Hepatocyte (in vitro differentiated cells): ENCODE measurements at regions not wholly inside any gene's neighbourhood (a gene's known extent, or its start where the extent isn't known, plus 50 kb on each side); places are given as distances from the start of the nearest gene placed in this dataset.

ENCODE experiments used
- DNase-seq: peaks from one replicate; pipeline ENCODE4 v3.0.0-alpha.2; 2016; ENCODE audit warnings: low spot score
- H2AFZ ChIP-seq: fragments of 200-600 bp; sonication (generic); 2 replicates; pipeline ENCODE4 v1.6.0; 2016; ENCODE audit warnings: antibody characterized with exemption, mild to moderate bottlenecking
- H3K27ac ChIP-seq: fragments of 200-600 bp; sonication (generic); 2 replicates; pipeline ENCODE4 v1.5.1; 2016; ENCODE audit warnings: mild to moderate bottlenecking
- H3K27me3 ChIP-seq: fragments of 200-600 bp; sonication (generic); 2 replicates; pipeline ENCODE4 v1.6.1; 2016
- H3K36me3 ChIP-seq: fragments of 200-600 bp; sonication (generic); replicated peaks from 2 replicates; pipeline ENCODE4 v1.5.1; 2016; ENCODE audit warnings: low read depth; ENCODE audit not compliant: insufficient read depth
- H3K4me1 ChIP-seq: fragments of 200-600 bp; sonication (generic); 2 replicates; pipeline ENCODE4 v1.5.1; 2016; ENCODE audit warnings: mild to moderate bottlenecking, moderate library complexity; ENCODE audit not compliant: insufficient read depth
- H3K4me2 ChIP-seq: fragments of 200-600 bp; sonication (generic); 2 replicates; pipeline ENCODE4 v1.6.0; 2016
- H3K4me3 ChIP-seq: fragments of 200-600 bp; sonication (generic); 2 replicates; pipeline ENCODE4 v1.5.1; 2016; ENCODE audit warnings: mild to moderate bottlenecking
- H3K79me2 ChIP-seq: fragments of 200-600 bp; sonication (generic); 2 replicates; pipeline ENCODE4 v1.6.0; 2017; ENCODE audit warnings: mild to moderate bottlenecking
- H3K9me2 ChIP-seq: fragments of 200-600 bp; sonication (generic); replicated peaks from 2 replicates; pipeline ENCODE4 v1.6.0; 2017; ENCODE audit warnings: mild to moderate bottlenecking; ENCODE audit not compliant: insufficient read depth
- H3K9me3 ChIP-seq: fragments of 200-600 bp; sonication (generic); 2 replicates; pipeline ENCODE4 v1.5.1; 2016; ENCODE audit warnings: low read depth, mild to moderate bottlenecking
- H4K20me1 ChIP-seq: fragments of 200-600 bp; sonication (generic); 2 replicates; pipeline ENCODE4 v1.6.0; 2016; ENCODE audit warnings: mild to moderate bottlenecking; ENCODE audit not compliant: insufficient read depth, poor library complexity, severe bottlenecking
- EZH2 ChIP-seq: fragments of 200-600 bp; sonication (generic); IDR thresholded peaks from 2 replicates; pipeline ENCODE4 v1.6.1; 2016; ENCODE audit warnings: antibody characterized with exemption, mild to moderate bottlenecking, borderline replicate concordance
- EZH2phosphoT487 ChIP-seq: fragments of 200-600 bp; sonication (generic); IDR thresholded peaks from one replicate; pipeline ENCODE4 v1.6.1; 2018; ENCODE audit warnings: antibody characterized with exemption, mild to moderate bottlenecking, low read depth, moderate library complexity; ENCODE audit not compliant: unreplicated experiment, severe bottlenecking
- WGBS: methylation state at CpG from one replicate; pipeline ENCODE4 v1.1.6; 2016; ENCODE audit warnings: low lambda C conversion rate; ENCODE audit errors: missing lambda C conversion rate; 5-methylcytosine and 5-hydroxymethylcytosine counted together
- TF ChIP-seq, protein P1 (sequence below): fragments of 200-600 bp; sonication (generic); IDR thresholded peaks from 2 replicates; pipeline ENCODE4 v1.5.1; 2016; ENCODE audit warnings: antibody characterized with exemption, mild to moderate bottlenecking; ENCODE audit not compliant: poor library complexity

- Histone ChIP-seq H3K27me3 (no peaks in the 10 kb centered on the region), H3K36me3 (no peaks in the 10 kb centered on the region), H3K4me3 (no peak overlapping the region), H4K20me1 (no peaks in the 10 kb centered on the region), H3K4me1 (no peaks in the 10 kb centered on the region), H3K9me3 (no peaks in the 10 kb centered on the region), H3K4me2 (no peak overlapping the region), H3K79me2 (no peaks in the 10 kb centered on the region), H3K27ac (no peak overlapping the region), H2AFZ (no peak overlapping the region), H3K9me2 (no peaks in the 10 kb centered on the region)
- DNase-seq, result no peak
- TF ChIP-seq EZH2phosphoT487 (no peak), EZH2 (no peak)
- TF ChIP-seq, protein P1, sequence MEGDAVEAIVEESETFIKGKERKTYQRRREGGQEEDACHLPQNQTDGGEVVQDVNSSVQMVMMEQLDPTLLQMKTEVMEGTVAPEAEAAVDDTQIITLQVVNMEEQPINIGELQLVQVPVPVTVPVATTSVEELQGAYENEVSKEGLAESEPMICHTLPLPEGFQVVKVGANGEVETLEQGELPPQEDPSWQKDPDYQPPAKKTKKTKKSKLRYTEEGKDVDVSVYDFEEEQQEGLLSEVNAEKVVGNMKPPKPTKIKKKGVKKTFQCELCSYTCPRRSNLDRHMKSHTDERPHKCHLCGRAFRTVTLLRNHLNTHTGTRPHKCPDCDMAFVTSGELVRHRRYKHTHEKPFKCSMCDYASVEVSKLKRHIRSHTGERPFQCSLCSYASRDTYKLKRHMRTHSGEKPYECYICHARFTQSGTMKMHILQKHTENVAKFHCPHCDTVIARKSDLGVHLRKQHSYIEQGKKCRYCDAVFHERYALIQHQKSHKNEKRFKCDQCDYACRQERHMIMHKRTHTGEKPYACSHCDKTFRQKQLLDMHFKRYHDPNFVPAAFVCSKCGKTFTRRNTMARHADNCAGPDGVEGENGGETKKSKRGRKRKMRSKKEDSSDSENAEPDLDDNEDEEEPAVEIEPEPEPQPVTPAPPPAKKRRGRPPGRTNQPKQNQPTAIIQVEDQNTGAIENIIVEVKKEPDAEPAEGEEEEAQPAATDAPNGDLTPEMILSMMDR, result no peak
- WGBS, result 95% methylated on average over 2 of the region's 2 CpGs
Measured at GRCh38 chr7:13476881-13477444, 512.5 kb downstream of the ETV1 start.

- no peak overlapping the region for H2AFZ ChIP-seq
- no peak for DNase-seq
- WGBS, result 86% methylated on average over 6 of the region's 6 CpGs
- no peak overlapping the region for H3K4me2 ChIP-seq
- no peaks in the 10 kb centered on the region for H3K27me3 ChIP-seq
- H3K9me2 ChIP-seq, result no peaks in the 10 kb centered on the region
- no peaks in the 10 kb centered on the region for H3K4me1 ChIP-seq
- TF ChIP-seq EZH2phosphoT487 (no peak), EZH2 (no peak)
- TF ChIP-seq, protein P1, result no peak
- H3K27ac ChIP-seq, result no peak overlapping the region
- no peaks in the 10 kb centered on the region for H3K79me2 ChIP-seq
- no peaks in the 10 kb centered on the region for H3K9me3 ChIP-seq
- no peaks in the 10 kb centered on the region for H3K36me3 ChIP-seq
- H4K20me1 ChIP-seq, result no peaks in the 10 kb centered on the region
- H3K4me3 ChIP-seq, result no peak overlapping the region
Measured at GRCh38 chr7:13489386-13489785, 500.1 kb downstream of the ETV1 start.

- H3K4me1 ChIP-seq, result no peaks in the 10 kb centered on the region
- H3K36me3 ChIP-seq, result no peaks in the 10 kb centered on the region
- TF ChIP-seq, protein P1, result no peak
- TF ChIP-seq EZH2 (no peak), EZH2phosphoT487 (no peak)
- no peak overlapping the region for H2AFZ ChIP-seq
- no peaks in the 10 kb centered on the region for H3K27me3 ChIP-seq
- no peak for DNase-seq
- H3K79me2 ChIP-seq, result no peaks in the 10 kb centered on the region
- no peaks in the 10 kb centered on the region for H4K20me1 ChIP-seq
- H3K4me2 ChIP-seq, result no peak overlapping the region
- H3K27ac ChIP-seq, result no peak overlapping the region
- no peaks in the 10 kb centered on the region for H3K9me3 ChIP-seq
- no peaks in the 10 kb centered on the region for H3K9me2 ChIP-seq
- H3K4me3 ChIP-seq, result no peak overlapping the region
Measured at GRCh38 chr7:13496976-13497375, 492.5 kb downstream of the ETV1 start.

DNA sequence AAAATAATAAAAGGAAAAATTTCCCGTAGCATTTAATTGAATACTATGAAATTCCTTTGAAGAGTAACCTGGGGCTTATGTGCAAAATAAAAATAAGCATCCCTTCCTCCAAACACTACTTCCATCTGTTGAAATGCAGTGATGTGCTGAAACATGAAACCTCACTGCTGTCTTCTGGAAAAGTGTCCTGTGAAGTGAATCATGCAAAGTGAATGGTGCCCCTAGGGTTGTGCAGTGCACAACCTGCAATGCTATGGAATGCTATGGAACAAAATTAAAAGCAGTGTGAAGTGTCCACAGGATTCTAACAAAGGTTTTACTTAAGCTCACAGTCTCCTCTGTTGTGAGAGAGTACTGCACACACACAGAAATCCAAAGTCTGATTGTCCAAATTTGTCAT is 480.9 kb downstream of the ETV1 start:
- Histone ChIP-seq H3K27ac (no peak overlapping the region), H4K20me1 (no peaks in the 10 kb centered on the region), H2AFZ (no peak overlapping the region), H3K9me2 (no peaks in the 10 kb centered on the region), H3K79me2 (no peaks in the 10 kb centered on the region), H3K4me1 (no peaks in the 10 kb centered on the region), H3K4me2 (no peak overlapping the region), H3K36me3 (no peaks in the 10 kb centered on the region), H3K9me3 (no peaks in the 10 kb centered on the region), H3K27me3 (no peaks in the 10 kb centered on the region), H3K4me3 (no peak overlapping the region)
- no peak for TF ChIP-seq EZH2phosphoT487
- TF ChIP-seq EZH2, result no peak
- TF ChIP-seq, protein P1, result no peak
- no peak for DNase-seq
- WGBS, result 55% methylated on average over 1 of the region's 1 CpG
